ENCODE measurements at regions not wholly inside any gene's neighbourhood (a gene's known extent, or its start where the extent isn't known, plus 50 kb on each side); places are given as distances from the start of the nearest gene placed in this dataset.

- no peaks in the 10 kb centered on the region for H3K36me3 ChIP-seq (replicated peaks)
- H3K27me3 ChIP-seq (replicated peaks): no peaks in the 10 kb centered on the region
- DNase-seq: peak; percentile 9
- in situ Hi-C loops (cut with HindIII; ENCODE audit: low pct_ligation_motif_present, low sequenced_read_pairs): no loop called here
- H3K4me3 ChIP-seq (ENCODE audit: low read depth, low read length): no peak overlapping the region
- no peak overlapping the region for H3K27ac ChIP-seq
- TF ChIP-seq CTCF (IDR thresholded peaks at IDR 0.05; ENCODE audit: low read depth, low read length, missing control alignments): no peak
These were observed 161.0 kb upstream of the ADAMTS9 start for GRCh38 chr3:64848822-64849221.

GRCh38 chr3:64848127-64848800, 160.5 kb upstream of the ADAMTS9 start:
- no peak for DNase-seq
- Histone ChIP-seq H3K36me3 (replicated peaks) (no peaks in the 10 kb centered on the region), H3K27ac (no peak overlapping the region), H3K4me3 (ENCODE audit: low read depth, low read length) (no peak overlapping the region), H3K27me3 (replicated peaks) (no peaks in the 10 kb centered on the region)
- in situ Hi-C loops (cut with HindIII; ENCODE audit: low pct_ligation_motif_present, low sequenced_read_pairs): no loop called here
- TF ChIP-seq CTCF (IDR thresholded peaks at IDR 0.05; ENCODE audit: low read depth, low read length, missing control alignments): no peak

GRCh38 chr3:64844558-64844957, 156.8 kb upstream of the ADAMTS9 start:
- H3K36me3 ChIP-seq (replicated peaks): no peaks in the 10 kb centered on the region
- no peak for TF ChIP-seq CTCF (IDR thresholded peaks at IDR 0.05; ENCODE audit: low read depth, low read length, missing control alignments)
- no peak overlapping the region for H3K4me3 ChIP-seq (ENCODE audit: low read depth, low read length)
- in situ Hi-C loops (cut with HindIII; ENCODE audit: low pct_ligation_motif_present, low sequenced_read_pairs): no loop called here
- H3K27me3 ChIP-seq (replicated peaks): no peaks in the 10 kb centered on the region
- no peak for DNase-seq
- no peak overlapping the region for H3K27ac ChIP-seq

GRCh38 chr3:64837986-64838735, 150.4 kb upstream of the ADAMTS9 start:
- Histone ChIP-seq H3K36me3 (replicated peaks) (no peaks in the 10 kb centered on the region), H3K27ac (no peak overlapping the region), H3K27me3 (replicated peaks) (no peaks in the 10 kb centered on the region), H3K4me3 (ENCODE audit: low read depth, low read length) (no peak overlapping the region)
- in situ Hi-C loops (cut with HindIII; ENCODE audit: low pct_ligation_motif_present, low sequenced_read_pairs): no loop called here
- DNase-seq: no peak
- no peak for TF ChIP-seq CTCF (IDR thresholded peaks at IDR 0.05; ENCODE audit: low read depth, low read length, missing control alignments)

- no peak overlapping the region for H3K27ac ChIP-seq
- TF ChIP-seq CTCF (IDR thresholded peaks at IDR 0.05; ENCODE audit: low read depth, low read length, missing control alignments): no peak
- H3K4me3 ChIP-seq (ENCODE audit: low read depth, low read length): no peak overlapping the region
- no peak for DNase-seq
- no peaks in the 10 kb centered on the region for H3K36me3 ChIP-seq (replicated peaks)
- in situ Hi-C loops (cut with HindIII; ENCODE audit: low pct_ligation_motif_present, low sequenced_read_pairs): no loop called here
- no peaks in the 10 kb centered on the region for H3K27me3 ChIP-seq (replicated peaks)
These were observed 149.4 kb upstream of the ADAMTS9 start for GRCh38 chr3:64837126-64837738.

Measured in brain microvascular endothelial cell (primary cell).